NCI-H226 (cell line): ENCODE measurements at regions not wholly inside any gene's neighbourhood (a gene's known extent, or its start where the extent isn't known, plus 50 kb on each side); places are given as distances from the start of the nearest gene placed in this dataset.

Source experiments
- DNase-seq: peaks from one replicate; pipeline ENCODE4 v3.0.0-alpha.2; 2015

DNA sequence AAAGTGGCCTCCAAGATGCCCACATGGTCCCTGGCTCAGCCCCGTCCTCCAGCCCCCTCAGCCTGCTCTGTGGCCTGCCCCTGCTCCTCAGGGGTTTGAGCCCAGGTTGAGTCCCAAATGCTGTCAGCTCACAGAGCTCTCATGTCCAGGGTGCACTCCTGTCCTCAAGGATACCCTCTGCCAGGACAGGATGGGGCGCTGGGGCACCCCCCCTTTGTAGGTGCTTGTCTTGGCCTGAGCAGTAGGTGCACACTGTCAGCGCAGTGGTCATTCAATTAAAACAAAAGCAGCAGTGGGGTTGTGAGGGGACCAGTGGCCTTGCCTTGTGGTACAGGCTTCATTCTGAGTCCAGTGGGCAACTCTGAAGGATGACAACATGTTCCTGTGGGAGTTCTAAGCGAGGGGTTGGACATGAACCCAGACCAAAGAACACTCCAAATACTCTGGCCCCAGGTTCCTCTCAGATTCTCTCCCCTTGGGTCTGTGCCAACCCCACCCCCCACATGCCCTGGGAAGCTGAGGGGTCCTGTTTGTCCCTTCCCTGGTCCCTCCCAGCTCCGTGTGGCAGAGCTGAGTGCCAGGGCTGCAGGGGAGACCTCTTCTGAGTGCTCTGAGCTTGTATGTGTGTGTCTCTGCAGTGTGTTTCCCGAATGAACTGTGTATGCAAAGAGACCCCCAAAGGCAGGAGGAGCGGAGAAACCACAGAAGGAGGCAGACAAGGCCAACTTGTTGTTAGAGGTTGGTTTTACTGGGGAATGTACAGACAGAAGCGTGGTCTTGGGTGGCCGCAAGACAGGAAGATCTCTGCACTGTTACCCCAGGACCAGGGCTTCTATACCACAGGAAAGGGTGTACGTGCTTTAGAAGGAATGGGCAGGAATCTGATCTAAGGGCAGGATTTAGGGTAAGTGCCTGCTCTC lies 155.6 kb upstream of the HS6ST1 start:
- no peak for DNase-seq

DNA sequence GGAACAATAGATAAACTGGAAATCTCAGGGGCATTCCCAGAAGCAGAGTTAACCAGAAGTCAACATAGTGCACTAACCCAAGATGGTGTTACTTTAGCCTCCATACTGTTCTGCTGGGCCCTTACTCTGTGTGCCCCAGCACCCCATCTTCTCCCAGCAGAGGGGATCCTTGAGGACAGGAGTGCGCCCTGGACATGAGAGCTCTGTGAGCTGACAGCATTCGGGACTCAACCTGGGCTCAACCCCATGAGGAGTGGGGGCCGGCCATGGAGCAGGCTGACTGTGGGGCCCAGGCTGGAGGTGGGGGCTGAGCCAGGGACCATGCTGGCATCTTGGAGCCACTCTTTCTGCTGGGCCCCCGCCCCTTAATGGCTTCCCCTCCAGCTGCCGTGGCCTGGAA lies 156.3 kb upstream of the HS6ST1 start:
- DNase-seq, result no peak

DNA sequence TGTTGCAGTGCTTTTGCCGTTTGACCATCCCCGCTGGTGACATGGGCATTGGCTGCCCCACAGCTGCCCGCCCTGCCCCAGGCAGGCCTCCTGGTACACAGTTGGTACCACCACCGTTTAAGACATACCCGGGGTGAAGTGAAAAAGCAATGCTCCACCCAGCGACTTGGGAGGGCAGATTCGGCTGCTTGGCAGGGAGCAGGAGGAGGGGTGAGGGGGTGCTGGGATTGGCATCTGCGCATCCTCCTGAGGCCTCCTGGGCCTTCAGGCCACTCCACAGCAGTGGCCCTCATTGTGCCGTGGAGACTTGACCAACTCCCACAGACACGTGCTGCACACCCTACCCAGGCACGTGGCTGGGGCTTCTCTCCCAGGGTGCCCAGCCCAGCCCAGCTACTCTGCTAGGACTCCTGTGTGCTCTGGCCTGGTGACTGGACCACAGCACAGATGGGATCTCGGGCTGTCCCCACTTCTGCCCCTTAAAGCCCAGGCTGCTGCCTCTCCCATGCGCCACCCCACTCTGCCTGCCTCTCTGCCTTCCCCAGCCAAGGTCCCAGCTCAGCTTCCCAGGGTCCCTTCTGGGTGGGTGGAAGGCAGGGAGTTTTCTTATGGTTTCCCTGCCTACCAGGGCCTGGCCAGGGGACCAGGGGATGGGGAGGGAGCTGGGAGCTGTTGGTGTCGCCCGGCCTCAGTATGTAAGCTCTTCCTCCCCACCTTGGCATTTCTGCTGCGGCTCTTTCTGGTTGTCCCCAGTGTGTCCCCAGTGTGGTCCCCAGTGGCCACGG lies 157.0 kb upstream of the HS6ST1 start:
- DNase-seq, result no peak

DNA sequence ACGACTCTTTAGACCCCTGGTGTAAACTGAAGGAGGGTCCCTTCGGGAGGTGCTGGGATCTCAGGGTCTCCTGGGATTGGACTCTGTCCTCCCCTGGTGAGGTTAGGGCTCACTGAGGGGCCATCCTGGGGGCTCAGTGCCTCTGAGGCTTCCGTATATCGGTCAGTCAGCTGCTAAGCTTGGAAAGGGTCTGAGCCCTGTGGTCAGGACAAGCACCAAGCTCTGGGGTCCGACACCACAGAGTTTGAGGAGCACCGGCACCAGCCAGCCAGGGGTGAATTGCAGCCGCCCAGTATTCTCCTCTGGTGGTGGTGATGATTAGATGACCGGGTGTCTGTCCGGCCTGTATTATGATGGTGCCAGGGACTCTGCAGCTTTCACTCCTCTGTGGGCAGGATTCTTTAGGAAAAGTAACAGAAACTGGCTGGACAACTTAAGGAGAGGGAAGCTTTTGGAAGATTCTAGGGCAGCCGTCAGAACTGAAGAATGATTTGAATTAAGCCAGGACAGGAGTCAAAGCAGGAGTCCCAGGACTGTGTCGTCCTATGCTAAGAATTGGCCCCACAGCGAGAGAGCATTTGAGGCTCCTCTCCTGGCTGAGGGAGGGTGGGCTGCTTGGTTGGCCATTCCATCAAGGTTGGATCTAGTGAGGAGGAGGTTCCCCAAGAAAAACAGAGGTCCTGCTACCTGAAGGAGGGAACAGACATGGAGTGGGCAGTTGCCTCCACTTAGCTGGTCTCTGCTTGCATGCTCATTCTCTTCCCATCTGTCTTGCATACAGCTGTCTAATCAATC lies 158.6 kb upstream of the HS6ST1 start:
- no peak for DNase-seq

DNA sequence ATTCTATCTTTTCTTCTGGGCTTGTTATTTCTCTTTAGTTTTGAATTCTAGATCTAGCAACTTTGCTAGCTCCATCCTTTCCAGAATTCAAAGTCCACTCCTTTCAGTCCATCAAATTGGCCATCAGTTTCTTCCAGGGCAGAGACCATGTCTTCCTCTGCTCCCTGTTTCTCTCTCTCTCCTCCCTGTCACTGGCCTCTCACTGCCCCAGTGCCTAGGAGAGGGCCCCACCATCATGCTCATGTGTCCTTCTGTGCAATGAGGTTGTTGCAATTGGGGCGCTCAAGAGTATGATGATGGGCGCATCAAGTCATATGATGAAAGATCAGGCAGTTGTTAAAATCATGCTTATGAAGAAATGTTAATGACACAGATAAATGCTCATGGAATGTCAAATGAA lies 159.2 kb upstream of the HS6ST1 start:
- DNase-seq, result no peak

DNA sequence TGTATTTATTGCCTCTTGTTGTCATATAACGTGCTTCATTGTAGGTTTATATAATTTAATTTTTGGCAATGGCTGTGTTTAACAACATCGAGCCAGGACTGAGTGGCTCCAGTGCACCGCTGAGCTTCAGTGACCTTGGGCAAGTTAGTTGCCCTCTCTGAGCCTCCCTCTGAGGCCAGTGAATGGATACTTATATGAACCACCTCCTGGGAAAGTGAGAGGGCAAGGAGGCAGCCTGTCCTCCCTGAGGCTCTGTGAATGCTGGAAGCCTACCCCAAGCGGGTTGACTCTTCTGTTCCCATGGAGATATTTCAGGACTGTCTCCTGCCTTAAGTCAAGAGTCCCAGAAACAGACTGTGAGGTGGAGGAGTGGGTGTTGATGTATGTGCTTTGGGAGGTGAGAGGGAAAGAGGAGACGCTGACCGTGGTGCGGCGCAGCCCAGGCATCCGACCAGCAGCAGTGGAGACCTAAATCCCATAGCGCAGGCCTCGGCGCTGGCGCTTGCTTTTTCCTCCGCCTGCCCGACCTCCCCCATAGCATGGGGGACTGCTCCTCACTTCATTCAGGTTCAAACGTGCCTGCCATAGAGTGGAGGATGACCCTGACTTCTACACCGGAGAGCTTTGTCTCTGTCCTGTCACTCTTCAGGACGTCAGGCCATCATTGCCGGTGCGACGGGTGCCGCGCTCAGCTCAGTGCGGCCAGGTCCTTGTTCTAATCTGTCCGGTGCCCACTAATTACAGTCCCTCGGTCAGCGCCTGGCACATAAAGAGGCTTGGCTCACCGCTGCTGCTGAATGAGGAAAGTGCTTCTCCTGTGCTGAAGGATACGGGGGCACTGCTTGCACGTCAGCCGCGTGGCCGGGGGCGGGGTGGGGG lies 167.3 kb upstream of the HS6ST1 start:
- DNase-seq, result no peak

DNA sequence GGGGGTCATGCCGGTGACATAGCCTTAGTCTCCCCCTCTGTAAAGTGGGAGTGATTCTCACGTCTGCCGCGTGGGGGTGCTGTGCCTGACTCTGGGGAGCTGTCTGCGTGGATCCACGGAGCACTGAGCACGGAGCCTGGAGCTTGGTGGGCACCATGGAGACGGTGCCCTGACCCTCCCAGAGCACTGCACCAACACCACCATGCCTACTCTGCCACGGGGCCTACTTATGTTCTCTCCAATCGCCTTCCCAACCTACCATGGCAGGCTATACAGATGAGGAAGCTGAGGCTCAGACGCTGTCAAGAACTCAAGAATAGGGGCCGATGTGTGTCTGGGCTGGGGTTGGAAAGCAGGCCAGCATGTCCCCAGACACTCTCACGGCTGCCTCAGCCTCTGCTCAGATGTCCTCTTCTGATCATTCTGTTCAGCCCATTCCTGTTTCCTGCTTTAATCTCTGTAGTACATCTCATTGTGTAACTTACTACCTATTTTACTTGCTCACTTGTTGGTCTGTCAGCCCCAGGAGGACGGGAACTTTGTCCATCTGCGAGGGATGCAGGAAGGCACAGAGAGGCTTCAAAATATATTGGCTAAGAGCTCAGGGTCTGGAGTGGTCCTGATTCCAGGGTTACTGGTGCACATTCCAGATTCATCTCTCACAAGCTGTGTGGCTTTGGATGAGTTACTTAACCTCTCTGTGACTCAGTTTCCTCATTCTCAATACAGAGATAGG lies 168.1 kb upstream of the HS6ST1 start:
- DNase-seq, result no peak

DNA sequence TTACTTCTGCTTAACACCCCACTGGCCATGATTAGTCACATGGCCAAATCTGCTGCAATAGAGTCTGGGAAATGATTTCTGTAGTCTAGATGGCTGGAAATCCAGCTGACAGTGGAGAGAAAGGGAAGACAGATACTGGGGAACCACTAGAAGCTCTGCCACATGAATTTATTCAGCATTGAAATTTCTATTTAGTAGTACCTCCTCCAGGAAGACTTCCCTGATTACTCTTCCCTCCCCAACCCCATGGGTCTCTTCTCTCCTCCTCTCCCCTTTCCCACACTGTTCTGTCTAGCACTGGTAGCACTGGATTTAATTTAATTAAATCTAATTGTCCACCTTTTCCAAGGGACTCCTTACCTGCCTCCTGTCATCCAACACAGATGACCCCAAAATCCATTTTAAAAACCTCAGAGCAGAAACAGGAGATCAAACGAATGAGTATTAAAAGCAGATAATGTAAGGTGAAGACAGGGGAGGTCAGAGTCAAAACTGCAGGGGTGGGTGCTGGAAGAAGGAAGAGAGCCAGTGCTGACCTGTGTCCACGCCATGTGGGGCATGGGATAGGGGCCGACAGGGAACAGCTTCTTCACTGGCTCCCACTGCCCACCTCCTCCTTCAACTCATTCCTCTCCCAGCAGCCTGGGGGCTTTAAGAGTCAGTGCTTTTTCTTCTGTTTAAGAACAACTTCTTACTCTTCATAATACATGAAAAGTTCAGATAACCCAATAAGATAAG lies 169.2 kb upstream of the HS6ST1 start:
- DNase-seq, result no peak

DNA sequence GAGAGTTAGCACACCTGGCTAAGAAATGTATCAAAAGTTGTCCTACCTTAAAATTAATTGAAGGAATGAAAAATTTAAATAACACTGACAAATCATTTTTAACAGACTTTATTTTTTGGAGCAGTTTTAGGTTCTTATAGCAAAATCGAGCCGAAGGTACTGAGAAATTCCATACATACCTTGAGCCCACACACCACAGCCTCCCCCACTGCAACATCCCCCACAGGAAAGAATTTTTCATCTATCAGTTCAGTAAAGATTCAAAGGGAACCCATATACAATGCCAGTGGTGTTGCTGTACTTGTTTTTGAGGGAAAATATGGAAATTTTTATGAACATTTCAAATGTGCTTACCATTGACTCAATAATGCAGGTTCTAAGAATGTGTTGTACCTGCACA lies 169.8 kb upstream of the HS6ST1 start:
- DNase-seq, result no peak

DNA sequence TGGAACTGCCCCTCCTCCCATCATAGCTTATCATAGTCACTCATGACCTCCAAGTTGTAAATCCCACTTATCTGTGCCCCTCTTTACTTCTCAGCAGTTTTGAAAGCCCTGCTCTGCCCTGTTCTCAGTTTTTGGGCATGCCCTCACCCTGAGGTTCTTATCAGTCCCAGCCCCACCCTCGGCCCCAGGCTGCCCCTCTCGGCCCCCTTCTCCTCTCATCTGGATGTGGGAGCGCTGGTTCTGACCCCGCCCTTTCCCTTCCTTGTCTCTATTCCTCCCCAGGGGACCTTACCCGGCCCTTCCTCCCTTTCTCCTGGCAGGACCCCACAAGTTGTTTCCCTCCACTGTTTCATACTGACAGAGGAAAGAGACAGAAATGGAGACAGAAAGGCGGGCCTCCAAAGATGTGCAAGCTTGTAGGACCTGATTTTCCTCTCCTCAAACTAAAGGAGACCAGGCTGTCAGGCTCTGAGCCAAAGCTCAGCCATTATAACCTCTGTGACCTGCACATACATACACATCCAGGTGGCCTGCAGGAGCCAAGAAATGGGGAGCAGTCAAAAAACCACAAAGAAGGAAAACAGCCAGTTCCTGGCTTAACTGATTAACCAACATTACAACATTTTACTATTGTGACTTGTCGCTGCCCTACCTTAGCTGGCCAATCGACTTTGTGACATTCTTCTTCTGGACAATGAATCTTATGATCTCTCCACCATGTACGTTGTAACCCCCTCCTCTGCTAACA lies 171.0 kb upstream of the HS6ST1 start:
- no peak for DNase-seq

DNA sequence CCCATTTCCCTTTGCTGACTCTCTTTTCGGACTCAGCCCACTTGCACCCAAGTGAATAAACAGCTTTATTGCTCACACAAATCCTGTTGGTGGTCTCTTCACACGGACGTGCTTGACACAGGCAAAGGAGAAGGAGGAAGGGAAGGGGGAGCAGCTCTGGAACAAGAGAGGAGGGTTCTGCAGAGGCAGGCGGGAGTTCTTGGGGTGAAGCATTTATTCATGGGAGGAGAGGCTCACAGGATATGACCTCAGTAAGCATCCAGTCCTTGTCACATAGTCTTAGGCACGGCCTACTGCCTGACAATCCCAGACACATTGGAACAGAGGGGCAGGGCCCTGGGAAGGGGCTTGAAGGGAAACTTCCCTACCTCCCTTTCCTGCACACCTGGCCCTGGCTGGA lies 171.7 kb upstream of the HS6ST1 start:
- no peak for DNase-seq

DNA sequence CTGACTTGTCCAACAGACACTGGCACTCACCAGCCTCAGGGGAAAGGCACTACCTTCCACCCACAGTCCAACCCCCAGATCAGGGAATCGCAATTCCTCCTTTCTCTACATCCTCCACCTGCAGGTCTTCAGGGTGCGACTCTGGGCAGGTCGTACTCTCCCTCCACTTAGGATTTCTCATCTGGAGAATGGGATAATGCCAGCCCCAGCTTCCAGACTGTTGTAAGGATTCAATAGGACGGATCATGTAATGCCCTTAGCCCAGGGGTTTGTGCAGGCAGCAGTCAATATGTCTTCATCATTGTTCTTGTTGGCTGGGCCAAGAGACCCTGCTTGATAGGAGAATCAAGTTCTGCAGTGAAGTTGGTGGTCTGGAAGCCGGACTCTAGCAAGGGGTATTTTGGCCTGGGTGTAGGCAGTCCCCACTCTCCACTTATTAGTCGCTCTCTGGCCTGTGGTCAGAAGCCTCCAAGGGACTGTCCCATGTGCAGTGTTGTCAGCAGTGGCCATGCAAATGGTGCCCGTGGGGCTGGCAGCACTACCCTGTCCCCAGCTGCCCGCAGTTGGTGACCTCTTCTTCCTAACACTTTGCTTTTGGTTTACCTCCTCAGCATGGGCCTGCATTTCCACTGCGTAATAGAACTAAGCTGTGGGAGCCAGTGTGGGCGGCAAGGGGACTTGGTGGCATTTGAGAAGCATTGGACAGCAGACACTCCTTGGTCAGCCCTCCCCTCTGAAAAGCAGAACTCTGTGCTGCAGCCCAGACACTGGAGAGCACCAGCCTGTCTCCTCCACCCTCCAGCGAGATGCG lies 172.4 kb upstream of the HS6ST1 start:
- no peak for DNase-seq

DNA sequence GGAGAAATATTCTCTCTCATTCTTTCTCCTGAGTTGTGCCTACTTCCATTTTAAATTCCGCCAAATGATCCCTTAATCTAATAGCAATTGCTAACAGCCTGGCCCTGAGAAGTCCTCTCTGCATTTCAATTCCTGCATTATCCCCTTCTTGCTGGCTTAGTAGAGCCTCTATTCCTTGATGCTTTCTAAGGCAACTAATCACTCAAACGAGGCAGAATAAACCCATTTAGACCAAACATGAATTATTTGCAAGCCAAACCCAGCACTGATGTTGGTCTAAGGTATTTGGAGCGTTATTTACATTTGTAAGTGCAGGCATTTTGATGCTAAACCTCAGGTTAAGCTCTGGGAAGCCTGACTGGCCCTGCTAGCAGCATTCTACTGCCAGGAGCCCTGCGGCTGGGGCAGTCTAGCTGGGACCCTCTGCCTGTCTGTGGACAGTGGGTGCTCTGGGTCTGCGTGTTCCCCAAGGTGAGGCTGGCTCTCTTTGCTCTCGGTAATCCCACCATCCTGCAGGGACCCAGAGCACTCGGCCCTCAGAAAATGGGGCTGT lies 173.1 kb upstream of the HS6ST1 start:
- no peak for DNase-seq

DNA sequence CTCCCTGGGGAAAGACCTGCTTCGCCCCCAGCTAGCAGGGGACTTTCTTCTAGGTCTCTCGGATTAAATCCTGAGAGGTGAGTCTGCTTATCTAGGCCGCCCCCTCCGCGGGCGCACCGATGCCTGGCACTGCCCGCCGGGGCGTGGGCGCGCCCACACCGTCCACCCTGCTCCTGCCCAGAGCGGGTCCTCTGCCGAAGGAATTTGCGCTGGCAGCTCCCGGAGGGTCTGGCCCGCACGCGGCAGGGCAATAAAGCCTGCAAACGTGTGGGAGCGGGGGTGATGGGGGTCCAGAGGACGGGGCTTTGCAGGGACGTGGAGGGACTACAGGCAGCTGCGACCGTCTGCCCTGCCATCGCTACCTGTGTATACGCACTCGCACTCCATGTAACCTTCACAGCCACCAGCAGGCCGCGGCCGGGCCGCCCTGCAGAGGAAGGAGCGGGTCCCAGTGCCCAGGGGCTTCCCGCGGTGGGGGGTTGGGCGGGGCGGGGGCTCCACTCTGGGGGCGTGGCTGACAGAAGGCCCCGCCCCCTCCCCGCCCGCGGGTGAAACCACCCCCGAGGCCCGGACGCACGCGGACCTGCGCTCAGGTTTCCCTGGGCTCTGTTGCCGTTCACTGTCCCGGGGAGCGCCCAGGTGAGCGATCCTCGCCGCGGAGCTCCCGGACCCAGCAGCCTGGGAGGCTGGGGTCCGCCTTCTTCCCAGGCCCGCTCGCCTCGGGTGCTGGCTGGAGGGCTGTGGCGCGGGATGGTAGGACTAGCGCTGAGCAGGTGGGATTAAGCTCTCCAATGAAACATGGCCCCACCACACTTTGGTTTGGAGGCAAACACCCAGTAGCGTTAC lies 174.5 kb upstream of the HS6ST1 start:
- DNase-seq, result no peak

DNA sequence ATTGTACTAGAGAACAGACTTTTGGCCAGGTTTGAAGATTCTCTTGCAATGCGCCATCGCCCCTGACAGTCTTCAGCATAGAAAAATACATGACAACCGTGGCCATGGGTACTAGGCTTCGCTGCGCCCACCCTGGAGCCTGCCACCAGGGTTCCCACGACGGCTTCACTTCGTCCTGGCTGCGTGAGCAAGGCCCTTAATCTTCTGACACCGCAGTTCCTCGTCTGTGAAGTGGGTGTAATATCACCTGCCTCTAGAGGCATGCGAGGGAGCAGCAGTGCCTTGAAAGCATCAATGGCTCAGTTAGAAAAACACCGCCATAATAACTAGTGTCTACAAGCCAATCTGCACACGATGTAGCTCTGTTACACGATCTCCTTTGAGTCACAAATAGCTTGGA lies 175.2 kb upstream of the HS6ST1 start:
- DNase-seq, result no peak

DNA sequence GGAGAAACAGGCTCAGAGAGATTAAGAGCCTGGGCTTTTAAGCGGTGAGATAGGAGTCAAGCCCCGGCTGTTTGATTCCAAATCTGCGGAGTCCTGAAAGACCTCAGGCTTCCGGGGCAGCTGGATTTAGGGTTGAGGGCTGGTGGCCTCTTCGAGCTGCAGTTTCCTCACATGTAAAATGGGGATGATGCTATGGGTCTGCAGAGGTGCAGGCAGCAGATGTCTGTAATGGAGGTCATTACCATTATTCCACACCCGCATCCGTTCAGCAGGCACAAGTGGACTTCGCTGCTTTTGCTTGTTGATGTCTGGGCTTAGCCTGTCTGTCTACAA lies 175.6 kb upstream of the HS6ST1 start:
- no peak for DNase-seq

DNA sequence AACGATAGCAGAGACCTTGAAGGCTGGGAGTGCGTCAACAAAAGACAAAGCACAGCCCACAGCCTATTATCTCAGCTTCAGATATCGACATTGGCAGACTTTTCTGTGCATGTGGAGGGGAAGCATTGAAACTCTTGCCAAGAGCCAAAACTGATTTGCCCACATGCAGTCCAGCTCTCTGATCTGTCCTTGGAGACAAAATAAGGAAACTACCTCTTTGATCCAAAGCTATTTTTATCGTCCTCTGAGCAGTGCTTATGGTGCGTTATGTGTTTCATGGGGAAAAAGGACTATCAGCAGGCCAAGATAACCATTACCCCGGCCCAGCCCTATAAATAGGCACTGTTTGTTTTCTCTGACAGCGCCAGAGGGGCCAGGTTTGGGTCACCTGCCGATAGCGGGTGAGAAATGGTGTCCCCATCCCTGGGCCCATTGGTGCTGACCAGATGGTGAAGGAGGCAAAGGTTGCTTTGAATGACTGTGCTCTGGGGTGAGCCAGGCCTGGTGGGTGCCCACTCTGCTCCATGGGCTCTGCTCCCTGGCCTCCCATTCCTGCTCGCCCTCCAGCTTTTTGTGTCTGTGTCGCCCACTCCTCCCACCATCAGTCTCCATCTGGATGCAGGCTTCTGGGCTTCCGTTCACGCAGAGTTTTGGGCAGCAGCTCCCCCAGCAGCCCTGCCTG lies 176.1 kb upstream of the HS6ST1 start:
- DNase-seq, result no peak
